ENCODE measurements at regions not wholly inside any gene's neighbourhood (a gene's known extent, or its start where the extent isn't known, plus 50 kb on each side); places are given as distances from the start of the nearest gene placed in this dataset.
"Not testable (repeated sequence)": the region's sequence is repeated elsewhere in the genome, so short reads cannot be mapped to it uniquely, and the experiment has no call there.

- no peak for DNase-seq
Measured at GRCh38 chr18:77329651-77330050, 80.0 kb downstream of the GALR1 start.

DNA sequence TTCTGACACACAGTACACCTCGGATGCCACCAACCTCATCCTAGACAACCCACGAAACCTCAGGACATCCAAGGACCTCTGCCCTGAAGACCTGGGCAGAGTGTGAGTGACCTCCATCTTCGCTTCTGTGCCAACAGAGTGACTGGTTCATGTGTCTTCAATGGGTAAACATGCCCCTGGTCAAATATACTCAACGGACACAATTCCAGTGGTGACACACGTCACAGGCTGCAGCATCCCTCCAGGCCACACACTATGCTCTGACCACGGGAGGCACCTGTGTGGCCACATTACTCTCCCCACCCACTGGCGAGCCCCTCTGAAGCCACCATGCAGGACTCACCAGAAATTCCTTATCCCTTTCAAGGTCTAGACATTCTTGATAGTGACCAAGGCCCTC, 85.2 kb downstream of the GALR1 start:
- DNase-seq = no peak

DNA sequence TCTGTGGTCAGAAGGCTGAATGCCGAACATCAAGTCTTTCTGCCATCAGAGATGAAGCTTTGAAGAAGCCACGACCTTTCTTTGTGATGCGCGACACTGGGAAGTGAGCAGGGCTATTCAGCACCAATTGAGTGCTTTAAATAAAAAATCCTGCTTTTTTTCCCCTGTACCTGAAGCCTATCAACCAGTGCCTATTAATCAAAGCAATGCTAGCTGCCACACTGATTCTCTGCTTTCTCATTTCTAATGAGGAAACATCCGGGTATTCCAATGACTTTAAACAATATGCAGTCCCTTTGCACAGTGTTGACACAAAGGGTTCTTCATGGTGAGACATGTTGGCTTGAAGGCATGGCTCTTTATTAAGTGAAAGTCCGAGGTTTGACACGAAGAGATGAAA, 88.0 kb downstream of the GALR1 start:
- DNase-seq = no peak

DNA sequence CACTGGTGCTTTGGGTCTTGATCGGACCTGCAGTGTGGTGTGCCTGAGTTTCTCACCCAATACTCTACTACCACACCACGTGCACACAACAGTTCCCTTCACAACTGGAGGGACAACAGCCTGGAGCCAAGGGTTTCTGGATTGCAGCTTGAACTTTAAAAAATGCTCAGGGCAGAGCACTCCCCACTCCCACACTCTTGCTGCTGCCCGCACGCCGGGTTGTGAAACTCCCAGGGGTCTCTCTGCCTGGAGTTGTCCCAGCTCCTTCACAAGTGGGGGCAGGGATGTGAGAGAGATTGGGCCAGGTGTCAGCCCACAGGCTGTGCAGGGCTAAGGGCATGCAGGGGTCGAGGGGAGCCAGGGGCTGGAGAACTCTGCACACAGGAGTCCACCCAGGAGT, 89.4 kb downstream of the GALR1 start:
- no peak for DNase-seq

- no peak for DNase-seq
Measured at GRCh38 chr18:77339623-77340022, 90.0 kb downstream of the GALR1 start.

GRCh38 chr18:77340815-77341214, 91.2 kb downstream of the GALR1 start:
- no peak for DNase-seq

DNA sequence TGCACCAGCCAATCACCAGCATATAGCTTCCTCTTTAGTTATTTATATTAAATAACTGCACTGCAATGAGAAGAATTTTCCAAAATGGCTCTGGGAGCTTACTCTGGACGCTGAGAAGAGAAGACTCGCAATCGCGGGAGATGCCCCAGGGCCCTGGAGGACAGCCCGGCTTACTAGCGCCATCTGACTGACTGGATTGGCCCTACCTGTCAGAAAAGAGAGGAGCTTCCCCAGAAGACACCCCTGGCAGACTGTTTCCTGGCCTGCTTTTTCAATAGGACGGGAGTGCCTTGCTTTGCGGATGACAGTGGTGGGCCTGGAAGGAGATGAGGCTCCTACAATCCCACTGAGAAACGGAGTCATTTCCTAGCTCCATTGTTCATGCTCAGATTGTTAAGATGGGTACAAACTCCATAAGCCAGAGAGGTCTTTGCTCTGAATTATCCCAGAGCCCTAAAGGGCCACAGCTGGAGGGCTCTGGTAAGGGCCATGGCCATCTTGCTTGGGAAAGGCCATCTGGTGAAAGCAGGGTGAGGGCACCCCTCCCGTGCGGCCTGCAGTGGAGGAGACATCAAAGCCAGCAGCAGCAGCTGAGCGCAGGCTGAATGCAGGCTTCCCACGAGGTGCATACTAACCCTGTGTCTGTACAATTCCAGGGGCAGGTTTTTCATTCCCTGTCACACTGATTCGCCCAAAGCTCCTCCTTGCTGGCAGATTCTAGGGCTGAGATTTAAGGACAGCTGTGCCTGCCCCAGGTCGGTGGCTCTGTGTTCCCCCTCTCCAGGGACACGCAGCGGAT, 92.1 kb downstream of the GALR1 start:
- no peak for DNase-seq

DNA sequence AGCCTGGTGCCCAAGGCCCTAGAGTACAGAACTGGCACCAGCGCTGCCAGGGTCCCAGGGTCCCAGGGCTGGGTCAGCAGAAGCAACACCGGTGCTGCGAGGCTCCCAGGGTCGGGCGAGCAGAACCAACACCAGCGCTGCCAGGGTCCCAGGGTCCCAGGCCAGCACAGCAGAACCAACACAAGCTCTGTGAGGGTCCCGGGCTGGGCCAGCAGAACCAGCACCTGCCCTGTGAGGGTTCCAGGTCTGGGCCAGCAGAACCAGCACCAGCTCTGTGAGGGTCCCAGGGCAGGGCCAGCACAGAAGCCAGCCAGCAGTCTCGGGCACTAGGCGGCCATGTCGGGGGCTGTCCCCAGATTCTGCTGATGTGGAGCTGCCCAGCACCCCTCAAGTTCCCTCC, 93.1 kb downstream of the GALR1 start:
- no peak for DNase-seq

DNA sequence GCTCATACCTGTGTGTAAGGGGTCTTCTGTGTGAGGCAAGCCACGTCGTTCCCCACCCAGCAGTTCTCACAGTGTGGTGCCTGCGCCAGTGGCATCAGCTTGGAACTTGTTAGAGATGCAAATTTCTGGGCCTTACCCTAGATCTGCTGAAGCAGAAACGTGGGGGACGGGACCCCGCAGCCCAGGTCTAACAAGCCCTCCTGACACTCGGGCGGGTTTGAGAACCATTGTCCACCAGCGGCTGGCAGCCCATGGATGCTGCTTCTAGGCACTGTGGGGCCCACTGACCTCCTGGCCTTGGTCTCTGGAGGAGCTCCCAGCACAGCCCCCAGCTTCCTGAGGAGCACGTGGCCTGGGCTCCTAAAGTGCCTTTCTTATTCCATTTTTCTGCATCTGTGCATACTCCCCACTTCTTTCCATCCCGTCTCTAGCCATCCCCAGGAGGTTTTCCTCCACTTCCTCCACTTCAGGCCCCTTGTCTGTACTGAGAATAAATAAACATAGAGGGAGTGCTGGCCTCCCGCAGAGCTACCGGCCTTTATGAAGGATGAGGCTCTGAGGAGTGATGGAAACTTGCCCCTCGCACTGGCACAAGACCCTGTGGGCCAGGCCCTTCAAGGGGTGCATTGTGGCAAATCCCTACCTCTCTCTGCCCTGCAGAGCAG, 94.3 kb downstream of the GALR1 start:
- DNase-seq = no peak

DNA sequence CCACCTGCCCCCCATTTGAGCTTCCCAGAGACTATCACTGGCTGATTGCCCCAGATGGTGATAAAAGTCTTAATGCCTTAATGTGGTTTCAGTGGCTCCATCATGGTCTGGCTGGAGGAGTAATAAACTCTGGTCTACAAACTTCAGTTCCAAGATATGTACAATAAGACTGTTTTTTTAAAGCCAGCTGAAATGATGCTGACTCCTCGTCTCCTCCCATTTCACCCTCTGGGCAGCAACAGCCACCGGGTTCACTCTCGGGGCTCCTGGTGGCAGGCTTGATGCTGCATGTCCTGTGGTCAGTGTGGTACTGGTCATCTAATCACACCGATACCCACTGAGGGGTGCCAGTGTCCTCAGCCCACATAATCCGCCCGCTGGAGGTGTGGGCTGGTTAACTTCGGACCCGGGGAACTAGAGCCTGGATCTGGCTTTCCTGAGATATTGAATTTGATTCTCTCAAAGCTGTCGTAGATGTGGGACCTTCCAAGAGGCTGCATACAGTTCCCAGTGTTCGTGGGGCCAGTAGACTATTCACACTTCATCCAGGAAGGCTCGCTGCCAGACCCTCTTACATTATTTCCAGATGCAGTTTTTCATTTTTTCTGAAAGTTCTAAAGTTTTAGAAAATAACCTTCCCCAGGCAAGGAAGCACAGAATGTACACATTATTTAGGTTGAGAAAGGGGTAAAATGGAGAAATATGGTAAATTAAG, 95.3 kb downstream of the GALR1 start:
- DNase-seq = no peak

DNA sequence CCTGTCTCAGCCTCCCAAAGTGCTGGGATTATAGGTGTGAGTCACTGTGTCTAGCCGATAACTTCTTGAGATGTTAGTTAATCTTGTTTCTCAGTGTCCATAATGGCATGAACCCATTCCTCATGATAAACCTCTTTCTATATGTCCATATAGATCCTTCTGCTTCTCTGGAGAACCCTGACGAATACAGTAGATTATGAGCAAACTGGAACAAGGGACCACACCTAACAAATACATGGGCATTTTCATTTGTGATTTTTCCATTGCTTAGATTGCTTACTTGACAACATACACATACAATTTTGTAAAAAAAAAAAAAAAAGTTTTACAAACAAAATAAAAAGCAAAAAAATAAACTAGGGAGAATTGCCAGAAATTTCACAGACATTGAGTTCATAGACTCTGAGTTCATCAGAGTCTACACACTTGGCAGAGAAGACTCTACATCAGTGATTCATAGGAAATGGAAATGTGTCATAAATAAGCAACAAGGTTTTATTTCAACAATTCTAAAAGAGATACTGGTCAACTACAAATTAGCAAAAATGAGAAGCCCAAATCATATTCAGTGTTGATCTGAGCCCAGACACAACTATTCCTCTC, 96.7 kb downstream of the GALR1 start:
- DNase-seq = no peak

- DNase-seq = not testable (repeated sequence)
Measured at GRCh38 chr18:77353349-77353748, 103.7 kb downstream of the GALR1 start.

- no peak for DNase-seq
Measured at GRCh38 chr18:77359561-77360314, 110.1 kb downstream of the GALR1 start.

GRCh38 chr18:77360315-77361190, 110.9 kb downstream of the GALR1 start:
- no peak for DNase-seq

DNA sequence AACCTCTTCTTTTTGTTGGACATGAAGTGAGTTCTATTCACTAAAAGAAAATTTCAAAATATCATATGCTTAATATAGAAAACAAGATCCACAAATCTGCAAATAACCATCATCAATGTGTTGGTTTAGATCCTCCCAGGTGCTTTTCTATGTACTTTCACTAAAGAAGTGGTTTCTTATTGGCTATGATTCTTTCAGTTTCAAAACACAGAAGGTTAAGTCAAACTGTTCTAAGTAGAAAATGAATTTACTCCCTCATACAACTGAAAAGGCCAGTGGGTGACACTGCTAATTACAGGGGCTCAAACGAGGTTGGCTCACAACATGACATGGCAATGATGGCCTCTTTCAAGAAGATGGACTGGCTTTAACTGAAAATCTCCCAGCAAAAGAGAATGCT, 111.7 kb downstream of the GALR1 start:
- DNase-seq = no peak

DNA sequence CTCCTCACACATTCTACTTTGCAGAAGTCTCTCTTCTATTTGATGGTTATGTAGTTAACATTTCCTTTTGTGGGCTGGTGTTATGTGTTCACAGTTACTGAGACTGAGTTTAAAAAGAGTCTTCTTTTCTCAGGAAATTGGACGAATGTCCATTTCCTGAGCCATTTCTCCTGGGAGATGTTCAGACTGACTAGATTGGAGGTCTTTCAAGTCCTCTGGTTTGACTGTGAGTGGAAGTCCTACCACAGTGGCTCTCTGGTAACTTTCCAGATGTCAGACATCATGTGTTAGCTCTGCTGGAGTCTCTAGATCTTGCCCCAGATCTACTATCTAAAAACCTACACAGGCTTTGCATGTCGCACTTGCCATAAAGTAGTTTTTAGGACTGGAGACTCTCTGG, 116.0 kb downstream of the GALR1 start:
- DNase-seq = no peak

- DNase-seq = no peak
Measured at GRCh38 chr18:77366067-77366719, 116.5 kb downstream of the GALR1 start.

- DNase-seq = peak; percentile 32
Measured at GRCh38 chr18:77366720-77367641, 117.3 kb downstream of the GALR1 start.

GRCh38 chr18:77369644-77370043, 120.0 kb downstream of the GALR1 start:
- no peak for DNase-seq
